ENCODE measurements at regions not wholly inside any gene's neighbourhood (a gene's known extent, or its start where the extent isn't known, plus 50 kb on each side); places are given as distances from the start of the nearest gene placed in this dataset.
"Not testable (repeated sequence)": the region's sequence is repeated elsewhere in the genome, so short reads cannot be mapped to it uniquely, and the experiment has no call there.

DNA sequence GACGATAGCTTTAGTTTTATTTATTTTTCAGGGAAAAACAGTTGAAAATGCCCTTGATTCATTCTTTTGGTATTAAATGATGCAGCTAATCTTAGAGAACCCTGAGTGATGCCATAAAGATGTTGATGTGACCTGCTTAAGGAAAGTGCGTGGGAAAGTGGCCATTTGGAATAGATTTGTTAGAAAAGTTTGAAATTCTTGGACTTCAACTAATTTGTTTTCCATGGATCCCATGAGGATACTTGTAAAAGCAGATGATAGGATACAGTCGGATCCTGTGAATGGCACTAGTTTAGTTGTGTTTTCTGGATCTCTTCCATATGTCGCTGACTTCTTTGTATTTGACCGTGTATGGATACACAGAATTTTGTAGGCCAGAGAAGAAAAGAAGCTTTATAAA, 69.0 kb downstream of the SEPTIN7 start:
- Mint-ChIP-seq H3K9me3 (ENCODE audit: low read depth) (no peaks in the 10 kb centered on the region), H3K27me3 (no peaks in the 10 kb centered on the region), H3K4me1 (ENCODE audit: low read depth) (peaks cover 14% of the 10 kb centered on the region), H3K4me3 (ENCODE audit: low read depth) (no peak overlapping the region), H3K27ac (no peak overlapping the region), H3K36me3 (ENCODE audit: insufficient read depth) (peaks cover 7% of the 10 kb centered on the region)
- DNase-seq (ENCODE audit: low spot score, unreplicated experiment), result no peak
- TF ChIP-seq, protein P1, sequence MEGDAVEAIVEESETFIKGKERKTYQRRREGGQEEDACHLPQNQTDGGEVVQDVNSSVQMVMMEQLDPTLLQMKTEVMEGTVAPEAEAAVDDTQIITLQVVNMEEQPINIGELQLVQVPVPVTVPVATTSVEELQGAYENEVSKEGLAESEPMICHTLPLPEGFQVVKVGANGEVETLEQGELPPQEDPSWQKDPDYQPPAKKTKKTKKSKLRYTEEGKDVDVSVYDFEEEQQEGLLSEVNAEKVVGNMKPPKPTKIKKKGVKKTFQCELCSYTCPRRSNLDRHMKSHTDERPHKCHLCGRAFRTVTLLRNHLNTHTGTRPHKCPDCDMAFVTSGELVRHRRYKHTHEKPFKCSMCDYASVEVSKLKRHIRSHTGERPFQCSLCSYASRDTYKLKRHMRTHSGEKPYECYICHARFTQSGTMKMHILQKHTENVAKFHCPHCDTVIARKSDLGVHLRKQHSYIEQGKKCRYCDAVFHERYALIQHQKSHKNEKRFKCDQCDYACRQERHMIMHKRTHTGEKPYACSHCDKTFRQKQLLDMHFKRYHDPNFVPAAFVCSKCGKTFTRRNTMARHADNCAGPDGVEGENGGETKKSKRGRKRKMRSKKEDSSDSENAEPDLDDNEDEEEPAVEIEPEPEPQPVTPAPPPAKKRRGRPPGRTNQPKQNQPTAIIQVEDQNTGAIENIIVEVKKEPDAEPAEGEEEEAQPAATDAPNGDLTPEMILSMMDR (IDR thresholded peaks at IDR 0.05; ENCODE audit: unreplicated experiment), result no peak

DNA sequence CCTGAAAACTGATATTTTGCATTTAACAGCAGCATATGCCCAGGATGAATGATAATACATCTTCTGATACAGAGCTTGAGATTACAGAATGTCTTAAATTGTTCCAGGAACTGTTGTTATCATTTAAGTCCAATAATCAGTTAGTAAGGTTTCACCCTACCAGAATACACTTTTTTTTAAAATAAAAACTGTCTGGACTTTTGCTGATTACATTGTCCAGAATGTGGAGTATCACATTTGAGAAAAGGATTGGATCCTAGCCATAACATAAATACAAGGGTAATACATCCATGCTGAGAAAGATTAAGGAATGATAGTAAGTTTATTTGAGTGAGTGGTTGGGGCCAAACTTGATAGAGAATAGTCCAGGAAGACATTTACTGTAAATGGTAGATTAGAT, 71.0 kb downstream of the SEPTIN7 start:
- H3K36me3 Mint-ChIP-seq (ENCODE audit: insufficient read depth), result peaks cover 6% of the 10 kb centered on the region
- TF ChIP-seq, protein P1 (IDR thresholded peaks at IDR 0.05; ENCODE audit: unreplicated experiment), result no peak
- no peaks in the 10 kb centered on the region for H3K9me3 Mint-ChIP-seq (ENCODE audit: low read depth)

DNA sequence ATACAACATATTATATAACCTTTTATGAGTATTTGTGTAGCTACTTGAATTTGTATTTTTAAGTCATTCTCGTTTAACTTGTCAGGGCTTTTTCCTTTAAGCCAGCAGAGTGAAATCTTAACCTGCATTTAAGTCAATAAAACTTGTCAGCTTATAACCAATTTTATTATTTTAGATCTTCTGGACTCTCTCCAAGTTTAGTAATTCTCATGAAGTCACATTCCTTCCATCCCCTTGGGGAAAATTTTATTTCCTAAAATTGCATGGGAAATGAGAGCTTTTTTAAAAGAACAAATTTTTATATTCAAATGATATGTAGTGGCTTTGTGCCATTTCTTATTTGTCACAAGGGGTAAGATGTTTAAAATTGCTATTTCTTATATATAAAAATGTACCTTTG, 74.0 kb downstream of the SEPTIN7 start:
- no peaks in the 10 kb centered on the region for H3K4me1 Mint-ChIP-seq (ENCODE audit: low read depth)
- H3K4me3 Mint-ChIP-seq (ENCODE audit: low read depth), result no peak overlapping the region
- H3K27ac Mint-ChIP-seq, result no peak overlapping the region
- DNase-seq (ENCODE audit: low spot score, unreplicated experiment), result no peak
- TF ChIP-seq, protein P1 (IDR thresholded peaks at IDR 0.05; ENCODE audit: unreplicated experiment), result no peak
- H3K27me3 Mint-ChIP-seq, result no peaks in the 10 kb centered on the region
- no peaks in the 10 kb centered on the region for H3K9me3 Mint-ChIP-seq (ENCODE audit: low read depth)
- H3K36me3 Mint-ChIP-seq (ENCODE audit: insufficient read depth), result peaks cover 5% of the 10 kb centered on the region

More for the DNA sequence above, 71.0 kb downstream of the SEPTIN7 start:
- Mint-ChIP-seq H3K27ac (no peak overlapping the region), H3K4me3 (ENCODE audit: low read depth) (no peak overlapping the region), H3K27me3 (no peaks in the 10 kb centered on the region), H3K4me1 (ENCODE audit: low read depth) (no peaks in the 10 kb centered on the region)
- DNase-seq (ENCODE audit: low spot score, unreplicated experiment), result no peak

DNA sequence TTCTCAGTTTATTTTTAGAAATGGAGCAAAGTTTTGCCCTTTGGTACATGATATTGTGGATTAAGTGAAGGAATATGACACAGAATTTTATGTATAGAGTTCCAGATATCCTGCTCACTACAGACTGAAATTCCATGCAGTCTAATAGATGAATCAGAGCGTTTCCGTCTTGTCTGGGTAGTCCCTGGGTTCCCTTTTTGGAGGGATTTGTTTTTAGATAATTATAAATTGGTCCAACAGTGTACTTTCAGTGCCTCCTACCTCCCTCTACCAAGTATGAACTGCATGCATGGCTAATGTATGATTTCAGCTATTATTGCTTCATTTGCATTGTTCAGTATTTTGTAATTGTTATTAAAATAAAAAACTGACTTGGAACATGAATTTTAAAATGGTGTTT, 74.4 kb downstream of the SEPTIN7 start:
- Mint-ChIP-seq H3K27ac (no peak overlapping the region), H3K9me3 (ENCODE audit: low read depth) (no peaks in the 10 kb centered on the region), H3K4me1 (ENCODE audit: low read depth) (no peaks in the 10 kb centered on the region), H3K27me3 (no peaks in the 10 kb centered on the region), H3K4me3 (ENCODE audit: low read depth) (no peak overlapping the region), H3K36me3 (ENCODE audit: insufficient read depth) (peaks cover 5% of the 10 kb centered on the region)
- no peak for DNase-seq (ENCODE audit: low spot score, unreplicated experiment)
- TF ChIP-seq, protein P1 (IDR thresholded peaks at IDR 0.05; ENCODE audit: unreplicated experiment), result no peak

DNA sequence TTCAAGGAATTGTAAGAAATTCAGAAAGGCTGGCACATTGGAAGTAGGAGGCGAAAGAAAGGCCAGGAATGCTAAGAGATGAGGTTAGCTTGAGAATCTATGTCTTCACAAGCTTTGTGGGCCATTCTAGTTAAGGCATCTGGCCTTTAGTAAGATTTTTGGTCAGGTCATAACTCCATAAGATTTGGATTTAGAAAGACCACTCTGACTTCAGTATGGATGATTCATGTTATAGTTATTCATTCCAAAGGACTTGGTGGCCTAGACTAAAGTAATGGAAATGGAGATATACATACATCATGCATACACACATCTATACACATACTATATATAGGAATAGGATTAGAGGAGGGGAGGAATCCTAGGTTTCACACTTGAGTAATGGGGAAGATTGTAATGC, 77.5 kb downstream of the SEPTIN7 start:
- Mint-ChIP-seq H3K27ac (no peak overlapping the region), H3K4me1 (ENCODE audit: low read depth) (no peaks in the 10 kb centered on the region), H3K27me3 (no peaks in the 10 kb centered on the region), H3K9me3 (ENCODE audit: low read depth) (no peaks in the 10 kb centered on the region), H3K36me3 (ENCODE audit: insufficient read depth) (peaks cover 9% of the 10 kb centered on the region), H3K4me3 (ENCODE audit: low read depth) (no peak overlapping the region)
- TF ChIP-seq, protein P1 (IDR thresholded peaks at IDR 0.05; ENCODE audit: unreplicated experiment), result no peak
- DNase-seq (ENCODE audit: low spot score, unreplicated experiment), result no peak

DNA sequence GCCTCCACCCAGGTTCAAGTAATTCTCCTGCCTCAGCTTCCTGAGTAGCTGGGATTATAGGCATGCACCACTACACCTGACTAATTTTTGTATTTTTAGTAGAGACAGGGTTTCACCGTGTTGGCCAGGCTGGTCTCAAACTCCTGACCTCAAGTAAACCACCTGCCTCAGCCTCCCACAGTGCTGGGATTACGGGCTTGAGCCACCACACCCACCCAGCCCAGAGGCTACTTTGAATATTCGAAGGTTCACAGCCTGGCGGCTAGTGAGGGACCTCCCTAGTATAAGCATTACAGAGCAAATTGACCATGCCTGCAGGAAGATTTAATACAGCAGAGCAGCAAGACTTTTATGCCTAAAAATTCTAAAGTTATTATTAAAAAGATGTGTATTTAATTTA, 86.6 kb downstream of the SEPTIN7 start:
- not testable (repeated sequence) for H3K4me1 Mint-ChIP-seq (ENCODE audit: low read depth); DNase-seq (ENCODE audit: low spot score, unreplicated experiment); H3K9me3 Mint-ChIP-seq (ENCODE audit: low read depth); H3K27ac Mint-ChIP-seq; H3K27me3 Mint-ChIP-seq; H3K4me3 Mint-ChIP-seq (ENCODE audit: low read depth)
- H3K36me3 Mint-ChIP-seq (ENCODE audit: insufficient read depth), result peaks cover 27% of the 10 kb centered on the region

All from progenitor cell of endocrine pancreas (in vitro differentiated cells).